ENCODE measurements at regions not wholly inside any gene's neighbourhood (a gene's known extent, or its start where the extent isn't known, plus 50 kb on each side); places are given as distances from the start of the nearest gene placed in this dataset.

DNA sequence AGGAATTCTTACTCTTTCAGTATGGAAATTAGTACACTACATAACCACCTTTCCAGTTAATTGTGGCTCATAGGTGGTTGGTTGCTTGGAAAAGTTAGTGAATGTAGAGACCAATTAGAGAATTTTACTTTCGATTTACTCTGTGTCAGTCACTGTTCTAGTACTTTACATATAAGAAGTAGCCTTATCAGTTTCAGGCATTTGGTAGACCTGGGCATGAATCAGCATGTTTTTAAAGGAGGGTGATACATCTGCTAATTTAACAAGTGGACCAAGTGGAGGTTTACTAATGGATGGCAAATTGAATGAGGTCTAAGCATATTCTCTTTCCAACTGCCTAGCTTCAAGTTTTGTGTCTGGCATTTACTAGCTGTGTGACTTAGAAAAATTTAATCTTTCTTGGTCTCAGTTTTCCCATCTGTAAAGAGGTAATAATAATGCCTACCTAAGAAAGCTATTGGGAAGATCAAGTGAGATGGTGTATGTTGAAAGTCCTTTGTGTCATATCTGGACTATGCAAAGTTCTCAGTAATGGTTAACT, 1158.6 kb downstream of the PLA2G4A start:
- no peak for ATAC-seq
- TF ChIP-seq, protein P1, sequence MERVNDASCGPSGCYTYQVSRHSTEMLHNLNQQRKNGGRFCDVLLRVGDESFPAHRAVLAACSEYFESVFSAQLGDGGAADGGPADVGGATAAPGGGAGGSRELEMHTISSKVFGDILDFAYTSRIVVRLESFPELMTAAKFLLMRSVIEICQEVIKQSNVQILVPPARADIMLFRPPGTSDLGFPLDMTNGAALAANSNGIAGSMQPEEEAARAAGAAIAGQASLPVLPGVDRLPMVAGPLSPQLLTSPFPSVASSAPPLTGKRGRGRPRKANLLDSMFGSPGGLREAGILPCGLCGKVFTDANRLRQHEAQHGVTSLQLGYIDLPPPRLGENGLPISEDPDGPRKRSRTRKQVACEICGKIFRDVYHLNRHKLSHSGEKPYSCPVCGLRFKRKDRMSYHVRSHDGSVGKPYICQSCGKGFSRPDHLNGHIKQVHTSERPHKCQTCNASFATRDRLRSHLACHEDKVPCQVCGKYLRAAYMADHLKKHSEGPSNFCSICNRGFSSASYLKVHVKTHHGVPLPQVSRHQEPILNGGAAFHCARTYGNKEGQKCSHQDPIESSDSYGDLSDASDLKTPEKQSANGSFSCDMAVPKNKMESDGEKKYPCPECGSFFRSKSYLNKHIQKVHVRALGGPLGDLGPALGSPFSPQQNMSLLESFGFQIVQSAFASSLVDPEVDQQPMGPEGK (CRISPR knock-in tag; IDR thresholded peaks at IDR 0.05; ENCODE audit: borderline replicate concordance) = no peak
- TF ChIP-seq ISL1 (CRISPR knock-in tag; IDR thresholded peaks at IDR 0.05) = no peak
- TF ChIP-seq CSDC2 (CRISPR knock-in tag; IDR thresholded peaks at IDR 0.05) = no peak
- TF ChIP-seq OSR1 (CRISPR knock-in tag; IDR thresholded peaks at IDR 0.05) = no peak
- TF ChIP-seq ZNF565 (CRISPR knock-in tag; conservative IDR thresholded peaks at IDR 0.05; ENCODE audit: low read depth) = no peak
- no peak for TF ChIP-seq ZNF70 (CRISPR knock-in tag; IDR thresholded peaks at IDR 0.05)
- TF ChIP-seq RARB (CRISPR knock-in tag; IDR thresholded peaks at IDR 0.05) = no peak
- no peak for TF ChIP-seq ZFP3 (CRISPR knock-in tag; IDR thresholded peaks at IDR 0.05)
- TF ChIP-seq, protein P2, sequence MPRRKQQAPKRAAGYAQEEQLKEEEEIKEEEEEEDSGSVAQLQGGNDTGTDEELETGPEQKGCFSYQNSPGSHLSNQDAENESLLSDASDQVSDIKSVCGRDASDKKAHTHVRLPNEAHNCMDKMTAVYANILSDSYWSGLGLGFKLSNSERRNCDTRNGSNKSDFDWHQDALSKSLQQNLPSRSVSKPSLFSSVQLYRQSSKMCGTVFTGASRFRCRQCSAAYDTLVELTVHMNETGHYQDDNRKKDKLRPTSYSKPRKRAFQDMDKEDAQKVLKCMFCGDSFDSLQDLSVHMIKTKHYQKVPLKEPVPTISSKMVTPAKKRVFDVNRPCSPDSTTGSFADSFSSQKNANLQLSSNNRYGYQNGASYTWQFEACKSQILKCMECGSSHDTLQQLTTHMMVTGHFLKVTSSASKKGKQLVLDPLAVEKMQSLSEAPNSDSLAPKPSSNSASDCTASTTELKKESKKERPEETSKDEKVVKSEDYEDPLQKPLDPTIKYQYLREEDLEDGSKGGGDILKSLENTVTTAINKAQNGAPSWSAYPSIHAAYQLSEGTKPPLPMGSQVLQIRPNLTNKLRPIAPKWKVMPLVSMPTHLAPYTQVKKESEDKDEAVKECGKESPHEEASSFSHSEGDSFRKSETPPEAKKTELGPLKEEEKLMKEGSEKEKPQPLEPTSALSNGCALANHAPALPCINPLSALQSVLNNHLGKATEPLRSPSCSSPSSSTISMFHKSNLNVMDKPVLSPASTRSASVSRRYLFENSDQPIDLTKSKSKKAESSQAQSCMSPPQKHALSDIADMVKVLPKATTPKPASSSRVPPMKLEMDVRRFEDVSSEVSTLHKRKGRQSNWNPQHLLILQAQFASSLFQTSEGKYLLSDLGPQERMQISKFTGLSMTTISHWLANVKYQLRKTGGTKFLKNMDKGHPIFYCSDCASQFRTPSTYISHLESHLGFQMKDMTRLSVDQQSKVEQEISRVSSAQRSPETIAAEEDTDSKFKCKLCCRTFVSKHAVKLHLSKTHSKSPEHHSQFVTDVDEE (CRISPR knock-in tag; IDR thresholded peaks at IDR 0.05) = no peak
- no peak for TF ChIP-seq ZC3H10 (CRISPR knock-in tag; IDR thresholded peaks at IDR 0.05)
- no peak for TF ChIP-seq PPARA (CRISPR knock-in tag; IDR thresholded peaks at IDR 0.05; ENCODE audit: borderline replicate concordance)
- TF ChIP-seq, protein P3, sequence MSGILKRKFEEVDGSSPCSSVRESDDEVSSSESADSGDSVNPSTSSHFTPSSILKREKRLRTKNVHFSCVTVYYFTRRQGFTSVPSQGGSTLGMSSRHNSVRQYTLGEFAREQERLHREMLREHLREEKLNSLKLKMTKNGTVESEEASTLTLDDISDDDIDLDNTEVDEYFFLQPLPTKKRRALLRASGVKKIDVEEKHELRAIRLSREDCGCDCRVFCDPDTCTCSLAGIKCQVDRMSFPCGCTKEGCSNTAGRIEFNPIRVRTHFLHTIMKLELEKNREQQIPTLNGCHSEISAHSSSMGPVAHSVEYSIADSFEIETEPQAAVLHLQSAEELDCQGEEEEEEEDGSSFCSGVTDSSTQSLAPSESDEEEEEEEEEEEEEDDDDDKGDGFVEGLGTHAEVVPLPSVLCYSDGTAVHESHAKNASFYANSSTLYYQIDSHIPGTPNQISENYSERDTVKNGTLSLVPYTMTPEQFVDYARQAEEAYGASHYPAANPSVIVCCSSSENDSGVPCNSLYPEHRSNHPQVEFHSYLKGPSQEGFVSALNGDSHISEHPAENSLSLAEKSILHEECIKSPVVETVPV (CRISPR knock-in tag; IDR thresholded peaks at IDR 0.05) = no peak
- TF ChIP-seq TOX (CRISPR knock-in tag; IDR thresholded peaks at IDR 0.05; ENCODE audit: borderline replicate concordance) = no peak

GRCh38 chr1:187991944-187992343, 1163.2 kb downstream of the PLA2G4A start:
- TF ChIP-seq ISL1 (CRISPR knock-in tag; IDR thresholded peaks at IDR 0.05) = no peak
- TF ChIP-seq RARB (CRISPR knock-in tag; IDR thresholded peaks at IDR 0.05) = no peak
- no peak for TF ChIP-seq BACH2 (CRISPR knock-in tag; IDR thresholded peaks at IDR 0.05; ENCODE audit: borderline replicate concordance)
- TF ChIP-seq SNAI2 (CRISPR knock-in tag; IDR thresholded peaks at IDR 0.05) = no peak
- TF ChIP-seq ZNF8 (CRISPR knock-in tag; IDR thresholded peaks at IDR 0.05) = no peak
- no peak for TF ChIP-seq ZFP30 (CRISPR knock-in tag; IDR thresholded peaks at IDR 0.05)
- TF ChIP-seq ESRRG (CRISPR knock-in tag; IDR thresholded peaks at IDR 0.05) = no peak
- no peak for TF ChIP-seq GLIS3 (CRISPR knock-in tag; IDR thresholded peaks at IDR 0.05)
- TF ChIP-seq ZNF565 (CRISPR knock-in tag; conservative IDR thresholded peaks at IDR 0.05; ENCODE audit: low read depth) = no peak
- no peak for TF ChIP-seq ARNTL (CRISPR knock-in tag; IDR thresholded peaks at IDR 0.05; ENCODE audit: borderline replicate concordance, low read depth)
- TF ChIP-seq, protein P3 (CRISPR knock-in tag; IDR thresholded peaks at IDR 0.05) = no peak
- TF ChIP-seq CSDC2 (CRISPR knock-in tag; IDR thresholded peaks at IDR 0.05) = no peak
- TF ChIP-seq, protein P2 (CRISPR knock-in tag; IDR thresholded peaks at IDR 0.05) = no peak
- TF ChIP-seq POU6F1 (CRISPR knock-in tag; IDR thresholded peaks at IDR 0.05; ENCODE audit: borderline replicate concordance, low read depth) = no peak
- no peak for TF ChIP-seq TOX (CRISPR knock-in tag; IDR thresholded peaks at IDR 0.05; ENCODE audit: borderline replicate concordance)
- TF ChIP-seq ZC3H10 (CRISPR knock-in tag; IDR thresholded peaks at IDR 0.05) = no peak
- no peak for ATAC-seq

All from SK-N-SH treated with all-trans-retinoic acid at 6 μM for 48 hours (cell line).